HL-60 (cell line): ENCODE measurements at regions not wholly inside any gene's neighbourhood (a gene's known extent, or its start where the extent isn't known, plus 50 kb on each side); places are given as distances from the start of the nearest gene placed in this dataset.

Source experiments
- DNase-seq, 2 experiments: peaks; one replicate each; pipeline ENCODE4 v3.0.0-alpha.2; 2010 to 2020; ENCODE audit warnings: low read depth in 1 of 2, low spot score in 1 of 2
- H3K27ac ChIP-seq: fragments of 250-450 bp; sonication (Bioruptor Pico); replicated peaks from 2 replicates; pipeline ENCODE4 v1.5.1; 2020; ENCODE audit warnings: mild to moderate bottlenecking, moderate library complexity
- H3K27me3 ChIP-seq: fragments of 250-450 bp; sonication (Bioruptor Pico); 2 replicates; pipeline ENCODE4 v1.5.1; 2021; ENCODE audit warnings: mild to moderate bottlenecking, moderate library complexity; ENCODE audit not compliant: insufficient read depth, poor library complexity, severe bottlenecking
- H3K4me3 ChIP-seq: replicated peaks from 2 replicates; pipeline ENCODE4 v1.5.1; 2011; ENCODE audit warnings: mild to moderate bottlenecking, control low read depth, low read length; ENCODE audit not compliant: insufficient read depth
- GABPA ChIP-seq: IDR thresholded peaks from 2 replicates; pipeline ENCODE4 v1.6.1; 2012; ENCODE audit warnings: low read depth
- POLR2AphosphoS5 ChIP-seq: IDR thresholded peaks from 2 replicates; pipeline ENCODE4 v1.6.1; 2012; ENCODE audit warnings: low read depth
- REST ChIP-seq: IDR thresholded peaks from 2 replicates; pipeline ENCODE4 v1.6.1; 2012; ENCODE audit warnings: low read depth; ENCODE audit not compliant: insufficient replicate concordance
- SPI1 ChIP-seq: IDR thresholded peaks from 2 replicates; pipeline ENCODE4 v1.6.1; 2012; ENCODE audit warnings: low read depth, mild to moderate bottlenecking, borderline replicate concordance
- TF ChIP-seq, protein P1 (sequence below): IDR thresholded peaks from one replicate; pipeline ENCODE4 v1.5.1; 2011; ENCODE audit warnings: low read length, control low read depth, inconsistent platforms; ENCODE audit not compliant: insufficient read depth

GRCh38 chr4:111269439-111269838 is 646.6 kb upstream of the PITX2 start:
- Histone ChIP-seq H3K27me3 (no peaks in the 10 kb centered on the region), H3K4me3 (no peak overlapping the region), H3K27ac (no peak overlapping the region)
- DNase-seq: no peak
- TF ChIP-seq, protein P1, sequence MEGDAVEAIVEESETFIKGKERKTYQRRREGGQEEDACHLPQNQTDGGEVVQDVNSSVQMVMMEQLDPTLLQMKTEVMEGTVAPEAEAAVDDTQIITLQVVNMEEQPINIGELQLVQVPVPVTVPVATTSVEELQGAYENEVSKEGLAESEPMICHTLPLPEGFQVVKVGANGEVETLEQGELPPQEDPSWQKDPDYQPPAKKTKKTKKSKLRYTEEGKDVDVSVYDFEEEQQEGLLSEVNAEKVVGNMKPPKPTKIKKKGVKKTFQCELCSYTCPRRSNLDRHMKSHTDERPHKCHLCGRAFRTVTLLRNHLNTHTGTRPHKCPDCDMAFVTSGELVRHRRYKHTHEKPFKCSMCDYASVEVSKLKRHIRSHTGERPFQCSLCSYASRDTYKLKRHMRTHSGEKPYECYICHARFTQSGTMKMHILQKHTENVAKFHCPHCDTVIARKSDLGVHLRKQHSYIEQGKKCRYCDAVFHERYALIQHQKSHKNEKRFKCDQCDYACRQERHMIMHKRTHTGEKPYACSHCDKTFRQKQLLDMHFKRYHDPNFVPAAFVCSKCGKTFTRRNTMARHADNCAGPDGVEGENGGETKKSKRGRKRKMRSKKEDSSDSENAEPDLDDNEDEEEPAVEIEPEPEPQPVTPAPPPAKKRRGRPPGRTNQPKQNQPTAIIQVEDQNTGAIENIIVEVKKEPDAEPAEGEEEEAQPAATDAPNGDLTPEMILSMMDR: no peak

GRCh38 chr4:111274060-111274459 is 651.2 kb upstream of the PITX2 start:
- TF ChIP-seq, protein P1: no peak
- no peak for TF ChIP-seq GABPA
- no peak for TF ChIP-seq REST
- TF ChIP-seq POLR2AphosphoS5: no peak
- TF ChIP-seq SPI1: no peak
- DNase-seq: no peak
- Histone ChIP-seq H3K4me3 (no peak overlapping the region), H3K27me3 (no peaks in the 10 kb centered on the region), H3K27ac (no peak overlapping the region)

DNA sequence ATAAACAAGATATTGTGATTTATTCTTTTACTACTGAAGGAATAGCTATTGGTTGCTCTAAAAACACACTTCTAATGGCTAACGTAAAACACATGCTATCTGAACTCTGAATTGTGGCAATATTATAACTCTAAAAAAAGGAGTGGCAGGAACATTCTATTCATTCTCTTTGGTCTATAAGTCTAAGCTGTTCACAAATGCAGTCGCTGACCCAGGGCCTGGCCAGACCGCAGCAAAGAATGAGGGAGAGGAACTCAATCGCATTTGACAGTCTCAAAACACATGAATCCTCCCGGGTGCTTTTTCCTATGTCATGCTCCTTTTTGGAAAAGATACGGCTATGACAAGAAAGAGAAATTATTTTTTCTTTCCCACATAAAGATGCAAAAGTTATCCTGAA is 651.6 kb upstream of the PITX2 start:
- TF ChIP-seq POLR2AphosphoS5 (no peak), SPI1 (no peak), GABPA (no peak)
- TF ChIP-seq, protein P1: no peak
- DNase-seq: no peak

DNA sequence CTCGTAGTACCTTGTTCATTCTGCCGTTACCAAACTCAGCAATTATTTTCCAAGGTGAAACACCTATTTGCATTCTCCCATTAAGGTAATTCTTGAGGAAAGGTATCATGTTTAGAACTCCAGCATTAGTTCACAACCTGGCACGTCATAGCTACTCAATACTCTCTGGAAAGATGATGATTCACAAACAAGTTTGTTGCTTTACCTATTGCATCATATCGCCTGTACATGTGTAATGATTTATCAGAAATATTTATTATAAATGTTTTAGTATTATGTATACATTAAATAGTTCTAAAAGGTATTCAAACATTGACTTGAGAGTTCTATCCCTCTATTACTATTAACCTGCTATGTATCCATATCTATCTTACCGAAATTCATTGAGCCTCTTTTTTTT is 658.3 kb upstream of the PITX2 start:
- DNase-seq: no peak
- no peak overlapping the region for H3K4me3 ChIP-seq
- no peaks in the 10 kb centered on the region for H3K27me3 ChIP-seq
- TF ChIP-seq, protein P1: no peak
- no peak for TF ChIP-seq POLR2AphosphoS5
- TF ChIP-seq SPI1: no peak
- no peak for TF ChIP-seq REST
- no peak for TF ChIP-seq GABPA
- no peak overlapping the region for H3K27ac ChIP-seq

More for the DNA sequence above, 651.6 kb upstream of the PITX2 start:
- Histone ChIP-seq H3K27ac (no peak overlapping the region), H3K27me3 (no peaks in the 10 kb centered on the region), H3K4me3 (no peak overlapping the region)
